ENCODE measurements at regions not wholly inside any gene's neighbourhood (a gene's known extent, or its start where the extent isn't known, plus 50 kb on each side); places are given as distances from the start of the nearest gene placed in this dataset.

- TF ChIP-seq CTCF (IDR thresholded peaks at IDR 0.05) (no peak), EZH2 (IDR thresholded peaks at IDR 0.05; ENCODE audit: borderline replicate concordance, insufficient read depth, low read depth, low read length, poor library complexity, severe bottlenecking) (no peak)
Observed at GRCh38 chr2:14433946-14434495, 198.5 kb upstream of the LRATD1 start.

Data from B cell (primary cell).